SK-N-SH (cell line): ENCODE measurements at regions not wholly inside any gene's neighbourhood (a gene's known extent, or its start where the extent isn't known, plus 50 kb on each side); places are given as distances from the start of the nearest gene placed in this dataset.

ENCODE experiments used
- CTCF ChIA-PET: fragments of 300-600, 350-600 bp; formaldehyde crosslinking; extraction: SDS; loops from one replicate; lab custom pipeline; 2021; lab: Yijun Ruan, JAX
- POLR2A ChIA-PET: fragments of 350-600 bp; sonication (Branson Sonifier 250); formaldehyde crosslinking; extraction: SDS; loops from one replicate; lab custom pipeline; 2020; ENCODE audit warnings: antibody characterized with exemption, inconsistent platforms; lab: Yijun Ruan, JAX
- DNase-seq: peaks from one replicate; pipeline ENCODE4 v3.0.0; 2012
- H2AFZ ChIP-seq: fragments of 200-600 bp; sonication (generic); 2 replicates; pipeline ENCODE4 v1.8.1; 2016; ENCODE audit warnings: antibody characterized with exemption, mild to moderate bottlenecking, low read depth
- H3F3A ChIP-seq: fragments of 200-600 bp; sonication (generic); replicated peaks from 2 replicates; pipeline ENCODE3; 2016; ENCODE audit warnings: antibody characterized with exemption, mild to moderate bottlenecking; ENCODE audit not compliant: insufficient read depth
- H3K27ac ChIP-seq, 2 experiments: fragments of 200-500 bp in 1 of 2; fragments of 200-600 bp in 1 of 2; sonication (Bioruptor generic) in 1 of 2; sonication (generic), shearing (Covaris generic) in 1 of 2; 2 replicates each; pipeline versions ENCODE4 v1.5.1 to v1.6.1; 2014 to 2016; ENCODE audit warnings: low read depth in 2 of 2, inconsistent platforms in 1 of 2, low read length in 1 of 2, mild to moderate bottlenecking in 1 of 2, mixed read lengths in 1 of 2
- H3K27me3 ChIP-seq: fragments of 200-600 bp; sonication (generic), shearing (Covaris generic); 2 replicates; pipeline ENCODE4 v1.6.1; 2016; ENCODE audit warnings: mixed run types; ENCODE audit not compliant: insufficient read depth
- H3K36me3 ChIP-seq, 2 experiments: fragments of 200-500 bp in 1 of 2; fragments of 200-600 bp in 1 of 2; sonication (Bioruptor generic) in 1 of 2; sonication (generic) in 1 of 2; replicated peaks in 1 of 2; 2 replicates each; pipeline versions ENCODE3 to v1.5.1; 2014 to 2016; ENCODE audit warnings: low read length in 1 of 2, mild to moderate bottlenecking in 1 of 2; ENCODE audit not compliant: insufficient read depth in 2 of 2, control insufficient read depth in 1 of 2
- H3K4me1 ChIP-seq, 2 experiments: fragments of 200-500 bp in 1 of 2; fragments of 200-600 bp in 1 of 2; sonication (Bioruptor generic) in 1 of 2; sonication (generic), shearing (Covaris generic) in 1 of 2; 2 replicates each; pipeline versions ENCODE4 v1.5.1 to v1.6.1; 2014 to 2016; ENCODE audit warnings: low read depth in 1 of 2, low read length in 1 of 2, mixed run types in 1 of 2; ENCODE audit not compliant: insufficient read depth in 2 of 2, control insufficient read depth in 1 of 2
- H3K4me2 ChIP-seq: fragments of 200-600 bp; sonication (generic), shearing (Covaris generic); 2 replicates; pipeline ENCODE4 v1.6.1; 2017; ENCODE audit warnings: mixed run types
- H3K4me3 ChIP-seq, 2 experiments: fragments of 200-500 bp in 1 of 2; fragments of 200-600 bp in 1 of 2; sonication (Bioruptor generic) in 1 of 2; sonication (generic), shearing (Covaris generic) in 1 of 2; 2 replicates each; pipeline versions ENCODE4 v1.5.1 to v1.8.1; 2014 to 2016; ENCODE audit warnings: low read depth in 2 of 2, inconsistent platforms in 1 of 2, low read length in 1 of 2, mild to moderate bottlenecking in 1 of 2, mixed read lengths in 1 of 2, moderate library complexity in 1 of 2
- H3K79me2 ChIP-seq: fragments of 200-600 bp; sonication (generic); 2 replicates; pipeline ENCODE4 v1.8.1; 2017; ENCODE audit warnings: mild to moderate bottlenecking; ENCODE audit not compliant: insufficient read depth
- H3K9ac ChIP-seq: fragments of 200-600 bp; sonication (generic); 2 replicates; pipeline ENCODE4 v1.6.1; 2017; ENCODE audit warnings: mixed run types
- H3K9me2 ChIP-seq: fragments of 200-600 bp; sonication (generic); 2 replicates; pipeline ENCODE4 v1.6.1; 2017; ENCODE audit warnings: mixed run types
- H3K9me3 ChIP-seq: fragments of 200-600 bp; sonication (generic); 2 replicates; pipeline ENCODE4 v1.6.1; 2017; ENCODE audit warnings: mixed run types, mild to moderate bottlenecking, moderate library complexity
- H4K20me1 ChIP-seq: fragments of 200-600 bp; sonication (generic); 2 replicates; pipeline ENCODE4 v1.6.1; 2017; ENCODE audit warnings: mild to moderate bottlenecking, mixed run types; ENCODE audit not compliant: insufficient read depth
- CHD2 ChIP-seq: fragments of 150-350 bp; IDR thresholded peaks from 2 replicates; pipeline ENCODE4 v1.6.1; 2018; ENCODE audit warnings: low read length; ENCODE audit not compliant: partially characterized antibody
- EZH2phosphoT487 ChIP-seq: fragments of 200-600 bp; sonication (generic); IDR thresholded peaks from 2 replicates; pipeline ENCODE4 v1.6.1; 2017; ENCODE audit warnings: low read depth, mixed run types, mild to moderate bottlenecking, antibody characterized with exemption, moderate library complexity, borderline replicate concordance
- FOSL2 ChIP-seq: IDR thresholded peaks from 2 replicates; pipeline ENCODE4 v1.4.0; 2012; ENCODE audit warnings: low read depth, mild to moderate bottlenecking, moderate library complexity, borderline replicate concordance
- JUND ChIP-seq: IDR thresholded peaks from 2 replicates; pipeline ENCODE4 v1.4.0; 2012
- MAX ChIP-seq: IDR thresholded peaks from 2 replicates; pipeline ENCODE4 v1.4.0; 2012; ENCODE audit warnings: low read depth
- NRF1 ChIP-seq: IDR thresholded peaks from 2 replicates; pipeline ENCODE4 v1.6.1; 2012; ENCODE audit warnings: low read depth, mild to moderate bottlenecking, low read length
- PBX3 ChIP-seq: IDR thresholded peaks from 2 replicates; pipeline ENCODE4; 2012
- REST ChIP-seq: IDR thresholded peaks from 2 replicates; pipeline ENCODE4 v1.6.1; 2012; ENCODE audit warnings: mild to moderate bottlenecking, low read depth, low read length, moderate library complexity
- RFX5 ChIP-seq: IDR thresholded peaks from 2 replicates; pipeline ENCODE4 v1.6.1; 2012; ENCODE audit warnings: mild to moderate bottlenecking, improper control_type of control experiment, low read length
- RXRA ChIP-seq: IDR thresholded peaks from 2 replicates; pipeline ENCODE4 v1.4.0; 2012; ENCODE audit warnings: low read depth, mild to moderate bottlenecking, borderline replicate concordance
- SIN3A ChIP-seq: IDR thresholded peaks from 2 replicates; pipeline ENCODE4 v1.6.1; 2012; ENCODE audit warnings: low read depth, mild to moderate bottlenecking, low read length, moderate library complexity, borderline replicate concordance
- TCF12 ChIP-seq: IDR thresholded peaks from 2 replicates; pipeline ENCODE4 v1.4.0; 2012
- YY1 ChIP-seq: IDR thresholded peaks from 2 replicates; pipeline ENCODE4 v1.4.0; 2012; ENCODE audit warnings: low read depth, mild to moderate bottlenecking
- WGBS: methylation state at CpG from one replicate; pipeline ENCODE4 v1.1.6; 2017; ENCODE audit warnings: low lambda C conversion rate; 5-methylcytosine and 5-hydroxymethylcytosine counted together

- no peak overlapping the region for H3K4me3 ChIP-seq
- CTCF ChIA-PET: no interaction called here
- H3K9me3 ChIP-seq: no peaks in the 10 kb centered on the region
- no peaks in the 10 kb centered on the region for H3K79me2 ChIP-seq
- no peak overlapping the region for H3K9ac ChIP-seq
- H3K9me2 ChIP-seq: no peaks in the 10 kb centered on the region
- H4K20me1 ChIP-seq: no peaks in the 10 kb centered on the region
- TF ChIP-seq REST (no peak), PBX3 (no peak), JUND (no peak), YY1 (no peak), CHD2 (no peak), NRF1 (no peak), SIN3A (no peak)
- H2AFZ ChIP-seq: no peak overlapping the region
- no peak overlapping the region for H3K4me2 ChIP-seq
- H3F3A ChIP-seq: no peaks in the 10 kb centered on the region
- no peaks in the 10 kb centered on the region for H3K36me3 ChIP-seq
- no peak overlapping the region for H3K27ac ChIP-seq
- H3K27me3 ChIP-seq: no peaks in the 10 kb centered on the region
- 16% methylated on average over 7 of the region's 9 CpGs for WGBS
- DNase-seq: no peak
- H3K4me1 ChIP-seq: no peaks in the 10 kb centered on the region
- POLR2A ChIA-PET: no interaction called here
Measured at GRCh38 chr4:178894126-178894525, 1451.9 kb upstream of the AGA start.

- TF ChIP-seq JUND: no peak
- TF ChIP-seq EZH2phosphoT487: no peak
- TF ChIP-seq RXRA: no peak
- no peak for TF ChIP-seq TCF12
- no peak for TF ChIP-seq PBX3
- no peak for TF ChIP-seq YY1
- TF ChIP-seq RFX5: no peak
- no peak for TF ChIP-seq FOSL2
- no peak for TF ChIP-seq NRF1
- no peak for TF ChIP-seq MAX
- no peaks in the 10 kb centered on the region for H4K20me1 ChIP-seq
- H2AFZ ChIP-seq: no peak overlapping the region
- ChIA-PET CTCF (no interaction called here), POLR2A (no interaction called here)
- H3K4me3 ChIP-seq: no peak overlapping the region
- H3K9ac ChIP-seq: no peak overlapping the region
- 7% methylated on average over 2 of the region's 2 CpGs for WGBS
- H3K9me2 ChIP-seq: no peaks in the 10 kb centered on the region
- no peaks in the 10 kb centered on the region for H3K79me2 ChIP-seq
- no peak for DNase-seq
- no peaks in the 10 kb centered on the region for H3K9me3 ChIP-seq
- H3F3A ChIP-seq: no peaks in the 10 kb centered on the region
- no peaks in the 10 kb centered on the region for H3K4me1 ChIP-seq
- no peaks in the 10 kb centered on the region for H3K27me3 ChIP-seq
- no peak overlapping the region for H3K27ac ChIP-seq
- no peaks in the 10 kb centered on the region for H3K36me3 ChIP-seq
- no peak overlapping the region for H3K4me2 ChIP-seq
Measured at GRCh38 chr4:178899084-178899483, 1456.8 kb upstream of the AGA start.
